ENCODE measurements at regions not wholly inside any gene's neighbourhood (a gene's known extent, or its start where the extent isn't known, plus 50 kb on each side); places are given as distances from the start of the nearest gene placed in this dataset.

- no peaks in the 10 kb centered on the region for H3K9me3 ChIP-seq
These were observed 265.3 kb downstream of the SEC14L1 start for GRCh38 chr17:77405867-77406732.

GRCh38 chr17:77407321-77408277 is 266.8 kb downstream of the SEC14L1 start:
- H3K9me3 ChIP-seq = no peaks in the 10 kb centered on the region
- H3K4me1 ChIP-seq = peaks cover 82% of the 10 kb centered on the region
- TF ChIP-seq POLR2AphosphoS5 (IDR thresholded peaks at IDR 0.05; ENCODE audit: insufficient read depth in 1 of 2, low read depth in 1 of 2) (peak in 1 of 2 donors; percentile 57), CTCF (IDR thresholded peaks at IDR 0.05) (no peak)
- DNase-seq (ENCODE audit: extremely low spot score in 2 of 2) = no peak
- no peak overlapping the region for H3K4me3 ChIP-seq
- peaks cover 0 to 5% of the 10 kb centered on the region in 2 donors for H3K36me3 ChIP-seq
- intact Hi-C loops (cut with DNase I) = no loop called here
- H3K27me3 ChIP-seq = no peaks in the 10 kb centered on the region
- H3K27ac ChIP-seq = peak overlapping the region; percentile 90

More at GRCh38 chr17:77405867-77406732, 265.3 kb downstream of the SEC14L1 start:
- Histone ChIP-seq H3K27me3 (no peaks in the 10 kb centered on the region), H3K4me1 (peaks cover 78% of the 10 kb centered on the region), H3K36me3 (peaks cover 0 to 12% of the 10 kb centered on the region in 2 donors), H3K4me3 (peak overlapping the region in 1 of 2 donors; percentile 5), H3K27ac (peak overlapping the region; percentile 90)
- intact Hi-C loops (cut with DNase I) = no loop called here
- TF ChIP-seq POLR2A (IDR thresholded peaks at IDR 0.05) (no peak), CTCF (IDR thresholded peaks at IDR 0.05) (no peak), POLR2AphosphoS5 (IDR thresholded peaks at IDR 0.05; ENCODE audit: insufficient read depth in 1 of 2, low read depth in 1 of 2) (no peak)
- DNase-seq (ENCODE audit: extremely low spot score in 2 of 2) = no peak

GRCh38 chr17:77408284-77408683 is 267.5 kb downstream of the SEC14L1 start:
- no peaks in the 10 kb centered on the region for H3K36me3 ChIP-seq
- intact Hi-C loops (cut with DNase I) = no loop called here
- DNase-seq (ENCODE audit: extremely low spot score in 2 of 2) = no peak
- H3K27me3 ChIP-seq = no peaks in the 10 kb centered on the region
- TF ChIP-seq POLR2AphosphoS5 (IDR thresholded peaks at IDR 0.05; ENCODE audit: insufficient read depth in 1 of 2, low read depth in 1 of 2) (peak in 1 of 2 donors; percentile 6), POLR2A (IDR thresholded peaks at IDR 0.05) (no peak)
- no peaks in the 10 kb centered on the region for H3K9me3 ChIP-seq
- no peak overlapping the region for H3K4me3 ChIP-seq
- H3K27ac ChIP-seq = peak overlapping the region; percentile 90
- peaks cover 75% of the 10 kb centered on the region for H3K4me1 ChIP-seq

GRCh38 chr17:77409282-77410161 is 268.8 kb downstream of the SEC14L1 start:
- H3K4me1 ChIP-seq = peaks cover 63% of the 10 kb centered on the region

More at GRCh38 chr17:77409282-77410161, 268.8 kb downstream of the SEC14L1 start:
- no peak for DNase-seq (ENCODE audit: extremely low spot score in 2 of 2)
- H3K27ac ChIP-seq = peak overlapping the region; percentile 90
- no peaks in the 10 kb centered on the region for H3K27me3 ChIP-seq
- TF ChIP-seq POLR2AphosphoS5 (IDR thresholded peaks at IDR 0.05; ENCODE audit: insufficient read depth in 1 of 2, low read depth in 1 of 2) (peak in 1 of 2 donors; percentile 76), POLR2A (IDR thresholded peaks at IDR 0.05) (no peak), CTCF (IDR thresholded peaks at IDR 0.05) (no peak)
- H3K36me3 ChIP-seq = no peaks in the 10 kb centered on the region
- H3K4me3 ChIP-seq = peak overlapping the region in 1 of 2 donors; percentile 15
- H3K9me3 ChIP-seq = no peaks in the 10 kb centered on the region
- intact Hi-C loops (cut with DNase I) = no loop called here

All from vagina (tissue), 2 donors.